ENCODE measurements at regions not wholly inside any gene's neighbourhood (a gene's known extent, or its start where the extent isn't known, plus 50 kb on each side); places are given as distances from the start of the nearest gene placed in this dataset.

- no peak overlapping the region for H2AFZ ChIP-seq (ENCODE audit: low read length)
- no peaks in the 10 kb centered on the region for H3K27me3 ChIP-seq (replicated peaks in 1 of 4; ENCODE audit: control insufficient read depth in 3 of 4, extremely low read depth in 1 of 4, insufficient read depth in 3 of 4, low read length in 3 of 4)
- no peak overlapping the region for H2BK5ac ChIP-seq (ENCODE audit: low read depth, low read length)
- no peak overlapping the region for H4K5ac ChIP-seq (ENCODE audit: insufficient read length, low read depth, low read length)
- DNase-seq (ENCODE audit: low read depth in 1 of 2, low spot score in 2 of 2), result no peak
- no peak overlapping the region for H3K27ac ChIP-seq (ENCODE audit: low read depth, low read length)
- FAIRE-seq, result no peak
- no peaks in the 10 kb centered on the region for H3K9me3 ChIP-seq (ENCODE audit: insufficient read depth in 2 of 2, low read depth in 1 of 2, low read length in 1 of 2)
- H3K79me1 ChIP-seq (ENCODE audit: low read depth, low read length), result no peaks in the 10 kb centered on the region
- no peak overlapping the region for H3K18ac ChIP-seq (ENCODE audit: extremely low read depth, low read length)
- no peak overlapping the region for H3K4ac ChIP-seq (replicated peaks; ENCODE audit: insufficient read length, low read depth, low read length)
- no peak overlapping the region for H2BK15ac ChIP-seq (ENCODE audit: low read length)
- TF ChIP-seq KDM5A (IDR thresholded peaks at IDR 0.05; ENCODE audit: low read length) (no peak), CTBP2 (IDR thresholded peaks at IDR 0.05; ENCODE audit: borderline replicate concordance, insufficient read depth, insufficient read length, low read length) (no peak), SAP30 (IDR thresholded peaks at IDR 0.05; ENCODE audit: insufficient read depth, insufficient replicate concordance, low read length) (no peak), JUN (IDR thresholded peaks at IDR 0.05; ENCODE audit: low read depth, low read length) (no peak), HDAC6 (IDR thresholded peaks at IDR 0.05; ENCODE audit: low read depth, low read length) (no peak), POLR2AphosphoS5 (IDR thresholded peaks at IDR 0.05; ENCODE audit: low read depth, low read length) (no peak), JUND (IDR thresholded peaks at IDR 0.05; ENCODE audit: low read length) (no peak), KDM4A (IDR thresholded peaks at IDR 0.05; ENCODE audit: low read depth, low read length, severe bottlenecking) (no peak), SP1 (IDR thresholded peaks at IDR 0.05; ENCODE audit: low read depth, low read length) (no peak), HDAC2 (IDR thresholded peaks at IDR 0.05; ENCODE audit: borderline replicate concordance in 1 of 2, low read depth in 2 of 2, low read length in 2 of 2) (no peak), EP300 (IDR thresholded peaks at IDR 0.05; ENCODE audit: borderline replicate concordance in 1 of 2, low read depth in 2 of 2, low read length in 2 of 2) (no peak), TEAD4 (IDR thresholded peaks at IDR 0.05; ENCODE audit: low read depth, low read length) (no peak), POLR2A (IDR thresholded peaks at IDR 0.05; ENCODE audit: control extremely low read depth in 1 of 2, low read depth in 2 of 2, low read length in 2 of 2) (no peak), BACH1 (IDR thresholded peaks at IDR 0.05; ENCODE audit: low read length) (no peak), YY1 (IDR thresholded peaks at IDR 0.05; ENCODE audit: low read depth, low read length) (no peak), SIN3A (conservative IDR thresholded peaks at IDR 0.05 in 1 of 2, IDR thresholded peaks at IDR 0.05 in 1 of 2; ENCODE audit: low read depth in 1 of 2, low read length in 2 of 2) (no peak)
- H3K23ac ChIP-seq (ENCODE audit: insufficient read length), result no peak overlapping the region
- no peak overlapping the region for H2BK12ac ChIP-seq (ENCODE audit: low read depth, low read length)
- H3K79me2 ChIP-seq (ENCODE audit: control insufficient read depth in 1 of 2, insufficient read depth in 2 of 2, low read length in 2 of 2), result no peaks in the 10 kb centered on the region
- no peak overlapping the region for H2BK20ac ChIP-seq (ENCODE audit: low read length)
- 90% methylated on average over 1 of the region's 1 CpG; no CpG with 5 or more reads in 1 of the 2 experiments for WGBS, 2 experiments (ENCODE audit: extremely low coverage in 1 of 2, insufficient coverage in 1 of 2, insufficient read length in 1 of 2, insufficient replicate concordance in 2 of 2, low coverage in 1 of 2, low lambda C conversion rate in 2 of 2, missing lambda C conversion rate in 1 of 2)
- H4K8ac ChIP-seq (ENCODE audit: extremely low read depth, insufficient read depth, low read length), result no peak overlapping the region
- ChIA-PET CTCF (ENCODE audit: partially characterized antibody) (no interaction called here), POLR2A (ENCODE audit: partially characterized antibody) (no interaction called here)
- H3K14ac ChIP-seq (ENCODE audit: insufficient read length), result no peak overlapping the region
- no peak overlapping the region for H2AK5ac ChIP-seq (ENCODE audit: low read depth, low read length)
- H3K36me3 ChIP-seq (ENCODE audit: control insufficient read depth in 2 of 4, insufficient read depth in 4 of 4, low read length in 3 of 4), result no peaks in the 10 kb centered on the region
- no peak overlapping the region for H2BK120ac ChIP-seq (replicated peaks; ENCODE audit: low read depth, low read length)
- H3K4me2 ChIP-seq (ENCODE audit: insufficient read depth in 1 of 2, low read depth in 2 of 2, low read length in 2 of 2), result no peak overlapping the region
- H4K91ac ChIP-seq (replicated peaks; ENCODE audit: insufficient read length, low read length), result no peak overlapping the region
- no peak overlapping the region for H3K9ac ChIP-seq (replicated peaks in 1 of 4; ENCODE audit: extremely low read depth in 1 of 4, low read depth in 3 of 4, low read length in 3 of 4)
- no peak overlapping the region for H3K56ac ChIP-seq (replicated peaks; ENCODE audit: insufficient read length, low read depth, low read length)
- no peaks in the 10 kb centered on the region for H3K23me2 ChIP-seq (ENCODE audit: low read depth, low read length)
- H4K20me1 ChIP-seq (replicated peaks in 1 of 2; ENCODE audit: control insufficient read depth in 1 of 2, insufficient read depth in 2 of 2, low read length in 2 of 2), result no peaks in the 10 kb centered on the region
- no peak overlapping the region for H3K4me3 ChIP-seq (ENCODE audit: extremely low read depth in 1 of 4, insufficient read depth in 2 of 4, low read depth in 3 of 4, low read length in 4 of 4)
- no peaks in the 10 kb centered on the region; a peak in 1 of 7 replicates for H3K4me1 ChIP-seq (replicated peaks in 1 of 4; ENCODE audit: control insufficient read depth in 3 of 4, insufficient read depth in 4 of 4, low read length in 3 of 4)
Measured at GRCh38 chr1:81151206-81151605, 649.5 kb upstream of the ADGRL2 start.

All from H1 (cell line).